H7 (cell line): ENCODE measurements at regions not wholly inside any gene's neighbourhood (a gene's known extent, or its start where the extent isn't known, plus 50 kb on each side); places are given as distances from the start of the nearest gene placed in this dataset.
"Not testable (repeated sequence)": the region's sequence is repeated elsewhere in the genome, so short reads cannot be mapped to it uniquely, and the experiment has no call there.

Experiments
- DNase-seq: peaks from one replicate; pipeline ENCODE4 v3.0.0; 2012
- H3K27me3 ChIP-seq: 2 replicates; pipeline ENCODE4 v1.6.0; 2011; ENCODE audit warnings: mild to moderate bottlenecking, low read length; ENCODE audit not compliant: control insufficient read depth, insufficient read depth
- H3K36me3 ChIP-seq: replicated peaks from 2 replicates; pipeline ENCODE4 v1.5.1; 2011; ENCODE audit warnings: low read length; ENCODE audit not compliant: control insufficient read depth, insufficient read depth
- H3K4me3 ChIP-seq: 2 replicates; pipeline ENCODE4 v1.5.1; 2011; ENCODE audit warnings: low read depth, mild to moderate bottlenecking, control low read depth, low read length, moderate library complexity; ENCODE audit not compliant: insufficient read depth

DNA sequence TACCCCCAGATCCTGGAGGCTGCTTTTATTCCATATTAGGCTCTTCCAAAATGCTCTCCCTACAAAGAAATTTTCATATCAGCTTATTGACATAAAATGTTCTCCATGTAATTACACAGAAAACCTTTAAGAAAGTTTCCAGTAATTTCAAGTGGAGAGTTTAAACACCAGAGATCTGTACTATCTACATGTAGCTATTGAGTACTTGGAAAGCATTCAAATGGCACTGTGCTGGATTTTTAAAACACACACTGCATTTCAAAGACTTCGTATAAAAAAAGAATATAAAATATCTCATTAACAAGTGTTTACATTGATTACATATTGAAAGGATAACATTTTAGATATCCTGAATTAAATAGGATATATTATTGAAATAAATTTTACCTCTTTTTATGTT is 182.4 kb upstream of the ZNF521 start:
- DNase-seq, result no peak
- Histone ChIP-seq H3K4me3 (no peak overlapping the region), H3K36me3 (no peaks in the 10 kb centered on the region), H3K27me3 (no peaks in the 10 kb centered on the region)

DNA sequence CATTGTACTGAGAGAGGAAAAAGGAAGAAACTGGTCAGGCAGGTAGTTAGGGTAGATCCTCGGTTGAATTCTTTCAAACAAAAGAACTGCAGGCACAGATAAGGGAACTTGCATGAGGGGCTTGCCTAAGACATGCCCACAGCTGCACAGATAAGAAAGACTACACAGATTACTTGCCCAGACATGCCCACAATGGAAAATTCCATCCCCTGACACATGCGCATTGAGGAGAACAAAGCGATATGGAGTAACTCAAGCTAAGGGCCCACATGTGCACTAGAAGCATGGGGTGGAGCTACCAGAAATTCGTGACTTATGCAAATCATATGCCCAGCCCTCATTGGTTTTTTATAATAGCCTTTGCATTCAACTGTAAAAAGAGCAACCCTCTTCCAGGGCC is 181.3 kb upstream of the ZNF521 start:
- Histone ChIP-seq H3K27me3 (no peaks in the 10 kb centered on the region), H3K4me3 (no peak overlapping the region), H3K36me3 (no peaks in the 10 kb centered on the region)
- no peak for DNase-seq

- no peak for DNase-seq
- Histone ChIP-seq H3K36me3 (no peaks in the 10 kb centered on the region), H3K27me3 (no peaks in the 10 kb centered on the region), H3K4me3 (no peak overlapping the region)
Measured at GRCh38 chr18:25531207-25531606, 179.2 kb upstream of the ZNF521 start.

DNA sequence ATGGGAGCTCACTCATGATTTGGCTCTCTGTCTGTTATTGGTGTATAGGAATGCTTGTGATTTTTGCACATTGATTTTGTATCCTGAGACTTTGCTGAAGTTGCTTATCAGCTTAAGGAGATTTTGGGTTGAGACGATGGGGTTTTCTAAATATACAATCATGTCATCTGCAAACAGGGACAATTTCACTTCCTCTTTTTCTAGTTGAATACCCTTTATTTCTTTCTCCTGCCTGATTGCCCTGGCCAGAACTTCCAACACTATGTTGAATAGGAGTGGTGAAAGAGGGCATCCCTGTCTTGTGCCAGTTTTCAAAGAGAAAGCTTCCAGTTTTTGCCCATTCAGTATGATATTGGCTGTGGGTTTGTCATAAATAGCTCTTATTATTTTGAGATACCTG is 173.8 kb upstream of the ZNF521 start:
- not testable (repeated sequence) for DNase-seq, H3K4me3 ChIP-seq, H3K36me3 ChIP-seq, H3K27me3 ChIP-seq

DNA sequence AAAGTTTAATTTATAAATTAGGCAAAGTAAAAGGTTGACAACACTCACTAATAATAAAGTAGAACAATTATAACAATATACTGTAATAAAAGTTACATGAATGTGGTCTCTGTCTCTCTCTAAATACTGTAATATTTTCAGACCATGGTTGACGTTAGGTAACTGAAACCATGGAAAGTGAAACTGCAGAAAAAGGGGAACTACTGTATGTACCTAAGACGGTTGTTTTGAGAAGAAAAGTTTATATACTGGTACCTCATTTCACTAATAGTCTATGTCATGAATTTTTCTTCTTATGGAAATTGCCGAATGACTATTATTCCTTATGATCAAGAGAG is 166.7 kb upstream of the ZNF521 start:
- Histone ChIP-seq H3K4me3 (no peak overlapping the region), H3K36me3 (no peaks in the 10 kb centered on the region), H3K27me3 (no peaks in the 10 kb centered on the region)
- no peak for DNase-seq

- H3K36me3 ChIP-seq, result no peaks in the 10 kb centered on the region
- DNase-seq, result no peak
- H3K27me3 ChIP-seq, result no peaks in the 10 kb centered on the region
- H3K4me3 ChIP-seq, result no peak overlapping the region
Measured at GRCh38 chr18:25517881-25518715, 166.1 kb upstream of the ZNF521 start.

GRCh38 chr18:25516747-25517498 is 165.0 kb upstream of the ZNF521 start:
- DNase-seq, result no peak
- no peaks in the 10 kb centered on the region for H3K27me3 ChIP-seq
- no peaks in the 10 kb centered on the region for H3K36me3 ChIP-seq
- H3K4me3 ChIP-seq, result no peak overlapping the region

GRCh38 chr18:25516121-25516520 is 164.2 kb upstream of the ZNF521 start:
- no peaks in the 10 kb centered on the region for H3K36me3 ChIP-seq
- no peak overlapping the region for H3K4me3 ChIP-seq
- H3K27me3 ChIP-seq, result no peaks in the 10 kb centered on the region
- DNase-seq, result no peak

DNA sequence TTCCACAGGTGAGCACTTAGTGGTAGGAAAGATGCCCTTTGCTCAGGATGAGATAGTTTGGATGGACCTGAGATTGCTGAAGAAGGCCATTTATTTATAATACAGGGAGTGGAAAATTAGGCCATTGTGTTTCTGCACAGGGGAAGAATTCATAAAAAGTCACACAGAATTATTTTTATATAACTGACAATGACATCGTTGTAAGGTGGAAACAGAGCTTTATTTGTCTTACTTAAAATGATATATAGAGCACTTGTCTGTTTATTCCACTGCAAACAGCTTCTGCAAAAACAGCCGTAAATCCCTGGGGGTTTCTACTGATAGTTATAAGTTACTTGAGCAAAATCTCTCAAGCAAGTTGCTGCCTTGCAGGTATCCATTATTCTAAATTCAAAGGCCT is 158.1 kb upstream of the ZNF521 start:
- DNase-seq, result no peak
- H3K36me3 ChIP-seq, result no peaks in the 10 kb centered on the region
- H3K4me3 ChIP-seq, result no peak overlapping the region
- no peaks in the 10 kb centered on the region for H3K27me3 ChIP-seq

DNA sequence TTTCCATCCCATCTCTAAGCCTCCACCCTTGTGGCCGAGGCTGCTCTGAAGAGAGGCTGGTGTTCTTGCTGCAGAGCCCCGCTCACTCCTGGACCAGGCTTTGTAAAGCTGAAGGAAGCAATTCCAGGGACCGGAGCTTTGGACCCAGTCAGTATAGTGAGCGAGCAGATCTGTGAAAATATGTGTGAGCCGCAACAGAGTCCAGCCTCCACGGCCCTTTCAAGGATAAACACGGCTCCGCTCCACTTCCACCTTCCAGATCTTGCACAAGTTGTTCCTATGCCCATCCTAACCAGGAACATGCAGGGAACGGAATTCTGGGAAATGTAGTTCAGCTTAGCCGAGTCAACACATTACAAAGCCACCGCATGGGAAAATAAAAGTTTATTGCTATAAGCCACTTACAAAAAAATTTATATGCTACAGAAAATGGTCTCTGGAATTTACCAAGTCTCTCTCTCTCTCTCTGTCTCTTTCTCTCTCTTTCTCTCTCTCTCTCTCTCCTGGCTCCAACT is 151.7 kb upstream of the ZNF521 start:
- H3K4me3 ChIP-seq, result peak overlapping the region; percentile 39
- DNase-seq, result peak; percentile 28
- no peaks in the 10 kb centered on the region for H3K36me3 ChIP-seq
- H3K27me3 ChIP-seq, result no peaks in the 10 kb centered on the region

- no peaks in the 10 kb centered on the region for H3K27me3 ChIP-seq
- no peaks in the 10 kb centered on the region for H3K36me3 ChIP-seq
- no peak for DNase-seq
- H3K4me3 ChIP-seq, result no peak overlapping the region
Measured at GRCh38 chr18:25497151-25497794, 145.3 kb upstream of the ZNF521 start.

GRCh38 chr18:25496544-25496943 is 144.6 kb upstream of the ZNF521 start:
- H3K4me3 ChIP-seq, result no peak overlapping the region
- DNase-seq, result no peak
- no peaks in the 10 kb centered on the region for H3K27me3 ChIP-seq
- H3K36me3 ChIP-seq, result no peaks in the 10 kb centered on the region

DNA sequence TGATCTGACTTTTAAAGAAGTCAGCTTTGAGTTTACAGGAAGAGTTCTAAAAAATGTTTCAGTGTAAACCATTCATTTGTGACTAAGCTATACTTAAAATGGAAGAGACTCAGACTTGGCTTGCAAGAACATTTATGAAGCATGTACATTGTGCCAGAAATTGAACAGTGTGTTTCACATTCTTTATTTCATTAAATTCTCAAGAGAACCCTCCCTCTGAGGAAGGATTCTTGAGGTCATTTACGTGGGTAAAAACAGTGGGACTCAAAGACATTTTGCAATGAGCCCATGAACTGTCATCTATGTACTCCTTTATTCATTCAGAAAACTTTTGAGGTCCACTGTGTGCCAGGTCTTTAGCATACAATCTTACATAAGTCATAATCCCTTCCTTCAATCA is 143.6 kb upstream of the ZNF521 start:
- Histone ChIP-seq H3K4me3 (no peak overlapping the region), H3K27me3 (no peaks in the 10 kb centered on the region)
- DNase-seq, result no peak

GRCh38 chr18:25494888-25495287 is 142.9 kb upstream of the ZNF521 start:
- DNase-seq, result no peak
- Histone ChIP-seq H3K27me3 (no peaks in the 10 kb centered on the region), H3K4me3 (no peak overlapping the region), H3K36me3 (no peaks in the 10 kb centered on the region)

More for the DNA sequence above, 143.6 kb upstream of the ZNF521 start:
- H3K36me3 ChIP-seq, result no peaks in the 10 kb centered on the region

GRCh38 chr18:25493401-25493800 is 141.4 kb upstream of the ZNF521 start:
- no peak for DNase-seq
- no peaks in the 10 kb centered on the region for H3K27me3 ChIP-seq
- no peaks in the 10 kb centered on the region for H3K36me3 ChIP-seq
- H3K4me3 ChIP-seq, result no peak overlapping the region
